ENCODE measurements at regions not wholly inside any gene's neighbourhood (a gene's known extent, or its start where the extent isn't known, plus 50 kb on each side); places are given as distances from the start of the nearest gene placed in this dataset.
"Not testable (repeated sequence)": the region's sequence is repeated elsewhere in the genome, so short reads cannot be mapped to it uniquely, and the experiment has no call there.

- no peak for DNase-seq (ENCODE audit: low read depth in 2 of 2)
Measured at GRCh38 chrX:25442499-25442898, 426.7 kb upstream of the ARX start.

- DNase-seq (ENCODE audit: low read depth in 2 of 2) = no peak
Measured at GRCh38 chrX:25433307-25433706, 417.5 kb upstream of the ARX start.

GRCh38 chrX:25432396-25432795 is 416.6 kb upstream of the ARX start:
- DNase-seq (ENCODE audit: low read depth in 2 of 2) = no peak

- no peak for DNase-seq (ENCODE audit: low read depth in 2 of 2)
Measured at GRCh38 chrX:25427873-25428555, 412.2 kb upstream of the ARX start.

- DNase-seq (ENCODE audit: low read depth in 2 of 2) = not testable (repeated sequence)
Measured at GRCh38 chrX:25404163-25404562, 388.4 kb upstream of the ARX start.

GRCh38 chrX:25389266-25389665 is 373.5 kb upstream of the ARX start:
- DNase-seq (ENCODE audit: low read depth in 2 of 2) = no peak

GRCh38 chrX:25383196-25383595 is 367.4 kb upstream of the ARX start:
- no peak for DNase-seq (ENCODE audit: low read depth in 2 of 2)

- no peak for DNase-seq (ENCODE audit: low read depth in 2 of 2)
Measured at GRCh38 chrX:25356456-25356855, 340.7 kb upstream of the ARX start.

GRCh38 chrX:25344161-25344936 is 328.6 kb upstream of the ARX start:
- DNase-seq (ENCODE audit: low read depth in 2 of 2) = no peak

GRCh38 chrX:25343060-25343459 is 327.3 kb upstream of the ARX start:
- DNase-seq (ENCODE audit: low read depth in 2 of 2) = no peak

GRCh38 chrX:25337841-25338240 is 322.1 kb upstream of the ARX start:
- DNase-seq (ENCODE audit: low read depth in 2 of 2) = no peak

- DNase-seq (ENCODE audit: low read depth in 2 of 2) = no peak
Measured at GRCh38 chrX:25300994-25301393, 285.2 kb upstream of the ARX start.

GRCh38 chrX:25296850-25297249 is 281.1 kb upstream of the ARX start:
- no peak for DNase-seq (ENCODE audit: low read depth in 2 of 2)

GRCh38 chrX:25295466-25295865 is 279.7 kb upstream of the ARX start:
- no peak for DNase-seq (ENCODE audit: low read depth in 2 of 2)

GRCh38 chrX:25290132-25290531 is 274.4 kb upstream of the ARX start:
- no peak for DNase-seq (ENCODE audit: low read depth in 2 of 2)

GRCh38 chrX:25288676-25289075 is 272.9 kb upstream of the ARX start:
- DNase-seq (ENCODE audit: low read depth in 2 of 2) = no peak

GRCh38 chrX:25287521-25287920 is 271.8 kb upstream of the ARX start:
- no peak for DNase-seq (ENCODE audit: low read depth in 2 of 2)

- no peak for DNase-seq (ENCODE audit: low read depth in 2 of 2)
Measured at GRCh38 chrX:25285598-25285997, 269.8 kb upstream of the ARX start.

GRCh38 chrX:25279510-25279909 is 263.7 kb upstream of the ARX start:
- DNase-seq (ENCODE audit: low read depth in 2 of 2) = no peak

GRCh38 chrX:25278341-25278740 is 262.6 kb upstream of the ARX start:
- DNase-seq (ENCODE audit: low read depth in 2 of 2) = no peak

GRCh38 chrX:25277574-25277973 is 261.8 kb upstream of the ARX start:
- DNase-seq (ENCODE audit: low read depth in 2 of 2) = no peak

GRCh38 chrX:25275159-25275558 is 259.4 kb upstream of the ARX start:
- no peak for DNase-seq (ENCODE audit: low read depth in 2 of 2)

- no peak for DNase-seq (ENCODE audit: low read depth in 2 of 2)
Measured at GRCh38 chrX:25241461-25241860, 225.7 kb upstream of the ARX start.

GRCh38 chrX:25226151-25226550 is 210.4 kb upstream of the ARX start:
- DNase-seq (ENCODE audit: low read depth in 2 of 2) = no peak

Data from stimulated activated CD4-positive, alpha-beta T cell treated with anti-CD3 and anti-CD28 coated beads, Interleukin-12 subunit alpha, Interleukin-12 subunit beta, amount 100 ng/mL, for 24 hours (primary cell).